ENCODE measurements at regions not wholly inside any gene's neighbourhood (a gene's known extent, or its start where the extent isn't known, plus 50 kb on each side); places are given as distances from the start of the nearest gene placed in this dataset.

GRCh38 chr10:71039551-71039950, 151.2 kb upstream of the PCBD1 start:
- DNase-seq (ENCODE audit: low read depth): no peak
- no peak overlapping the region for H3K4me3 ChIP-seq (ENCODE audit: low read depth, low read length)
- no peak for TF ChIP-seq CTCF (IDR thresholded peaks at IDR 0.05; ENCODE audit: low read depth, low read length, missing control alignments)
- in situ Hi-C loops (cut with HindIII; ENCODE audit: low sequenced_read_pairs): no loop called here

GRCh38 chr10:71040343-71040742, 152.0 kb upstream of the PCBD1 start:
- TF ChIP-seq CTCF (IDR thresholded peaks at IDR 0.05; ENCODE audit: low read depth, low read length, missing control alignments): no peak
- no peak overlapping the region for H3K4me3 ChIP-seq (ENCODE audit: low read depth, low read length)
- in situ Hi-C loops (cut with HindIII; ENCODE audit: low sequenced_read_pairs): no loop called here
- DNase-seq (ENCODE audit: low read depth): no peak

- TF ChIP-seq CTCF (IDR thresholded peaks at IDR 0.05; ENCODE audit: low read depth, low read length, missing control alignments): no peak
- DNase-seq (ENCODE audit: low read depth): no peak
- H3K4me3 ChIP-seq (ENCODE audit: low read depth, low read length): no peak overlapping the region
- in situ Hi-C loops (cut with HindIII; ENCODE audit: low sequenced_read_pairs): no loop called here
Observed at GRCh38 chr10:71040846-71041605, 152.7 kb upstream of the PCBD1 start.

GRCh38 chr10:71042216-71042615, 153.9 kb upstream of the PCBD1 start:
- H3K4me3 ChIP-seq (ENCODE audit: low read depth, low read length): no peak overlapping the region
- in situ Hi-C loops (cut with HindIII; ENCODE audit: low sequenced_read_pairs): no loop called here

GRCh38 chr10:71042699-71043098, 154.3 kb upstream of the PCBD1 start:
- no peak for DNase-seq (ENCODE audit: low read depth)
- no peak for TF ChIP-seq CTCF (IDR thresholded peaks at IDR 0.05; ENCODE audit: low read depth, low read length, missing control alignments)
- in situ Hi-C loops (cut with HindIII; ENCODE audit: low sequenced_read_pairs): no loop called here
- H3K4me3 ChIP-seq (ENCODE audit: low read depth, low read length): no peak overlapping the region

More at GRCh38 chr10:71042216-71042615, 153.9 kb upstream of the PCBD1 start:
- no peak for TF ChIP-seq CTCF (IDR thresholded peaks at IDR 0.05; ENCODE audit: low read depth, low read length, missing control alignments)
- DNase-seq (ENCODE audit: low read depth): no peak

GRCh38 chr10:71043858-71044257, 155.5 kb upstream of the PCBD1 start:
- in situ Hi-C loops (cut with HindIII; ENCODE audit: low sequenced_read_pairs): no loop called here
- DNase-seq (ENCODE audit: low read depth): no peak
- TF ChIP-seq CTCF (IDR thresholded peaks at IDR 0.05; ENCODE audit: low read depth, low read length, missing control alignments): no peak
- no peak overlapping the region for H3K4me3 ChIP-seq (ENCODE audit: low read depth, low read length)

All from astrocyte of the cerebellum (primary cell).